H9 (cell line): ENCODE measurements at regions not wholly inside any gene's neighbourhood (a gene's known extent, or its start where the extent isn't known, plus 50 kb on each side); places are given as distances from the start of the nearest gene placed in this dataset.

Experiments used
- DNase-seq: peaks from one replicate; pipeline ENCODE4 v3.0.0-alpha.2; 2017
- H2AFZ ChIP-seq: one replicate; pipeline ENCODE4 v1.6.1; 2013; ENCODE audit warnings: mild to moderate bottlenecking, low read length, control low read depth, moderate library complexity
- H2AK5ac ChIP-seq: 2 replicates; pipeline ENCODE4 v1.6.1; 2013; ENCODE audit warnings: low read length, control low read depth, mixed read lengths; ENCODE audit not compliant: insufficient read length
- H2BK120ac ChIP-seq: one replicate; pipeline ENCODE4 v1.6.1; 2013; ENCODE audit warnings: low read depth, mild to moderate bottlenecking, low read length, control low read depth, inconsistent platforms; ENCODE audit not compliant: poor library complexity, severe bottlenecking
- H2BK12ac ChIP-seq: 2 replicates; pipeline ENCODE4 v1.6.1; 2013; ENCODE audit warnings: low read length, control low read depth, mixed read lengths, low read depth; ENCODE audit not compliant: insufficient read length
- H2BK15ac ChIP-seq: 2 replicates; pipeline ENCODE4 v1.6.1; 2013; ENCODE audit warnings: low read depth, low read length, control low read depth
- H2BK20ac ChIP-seq: one replicate; pipeline ENCODE4 v1.6.1; 2013; ENCODE audit warnings: low read depth, mild to moderate bottlenecking, low read length, control low read depth, inconsistent platforms; ENCODE audit not compliant: poor library complexity, severe bottlenecking
- H2BK5ac ChIP-seq: 2 replicates; pipeline ENCODE4 v1.6.1; 2013; ENCODE audit warnings: low read length, control low read depth, mixed read lengths; ENCODE audit not compliant: insufficient read length
- H3K14ac ChIP-seq: 2 replicates; pipeline ENCODE4 v1.6.1; 2013; ENCODE audit warnings: low read length, control low read depth; ENCODE audit not compliant: insufficient read depth
- H3K18ac ChIP-seq: 2 replicates; pipeline ENCODE4 v1.6.1; 2013; ENCODE audit warnings: low read depth, mild to moderate bottlenecking, mixed read lengths, low read length, control low read depth; ENCODE audit not compliant: insufficient read length
- H3K23ac ChIP-seq: 2 replicates; pipeline ENCODE4 v1.6.1; 2013; ENCODE audit warnings: low read length, control low read depth, mixed read lengths, low read depth; ENCODE audit not compliant: insufficient read length
- H3K23me2 ChIP-seq: 2 replicates; pipeline ENCODE4 v1.6.1; 2013; ENCODE audit warnings: low read depth, mild to moderate bottlenecking, mixed read lengths, low read length, control low read depth; ENCODE audit not compliant: insufficient read length, poor library complexity, severe bottlenecking
- H3K27ac ChIP-seq: 2 replicates; pipeline ENCODE4 v1.5.1; 2013; ENCODE audit warnings: low read length, control low read depth, mixed read lengths, low read depth; ENCODE audit not compliant: insufficient read length
- H3K27me3 ChIP-seq: 2 replicates; pipeline ENCODE4 v1.6.1; 2013; ENCODE audit warnings: low read length, control low read depth, inconsistent platforms; ENCODE audit not compliant: insufficient read depth
- H3K4ac ChIP-seq: 2 replicates; pipeline ENCODE4 v1.6.1; 2013; ENCODE audit warnings: low read depth, mild to moderate bottlenecking, control low read depth, inconsistent platforms, low read length, moderate library complexity
- H3K4me1 ChIP-seq: 2 replicates; pipeline ENCODE4 v1.6.1; 2013; ENCODE audit warnings: low read length, control low read depth, inconsistent platforms; ENCODE audit not compliant: insufficient read depth
- H3K4me2 ChIP-seq: 2 replicates; pipeline ENCODE4 v1.6.1; 2013; ENCODE audit warnings: low read length, control low read depth, mixed read lengths; ENCODE audit not compliant: insufficient read length, insufficient read depth
- H3K56ac ChIP-seq: 2 replicates; pipeline ENCODE4 v1.6.1; 2013; ENCODE audit warnings: low read depth, mild to moderate bottlenecking, mixed read lengths, low read length, control low read depth; ENCODE audit not compliant: insufficient read length
- H3K79me1 ChIP-seq: 2 replicates; pipeline ENCODE4 v1.6.1; 2013; ENCODE audit warnings: low read depth, mild to moderate bottlenecking, moderate library complexity, low read length, control low read depth, inconsistent platforms; ENCODE audit not compliant: insufficient read depth, poor library complexity, severe bottlenecking
- H3K79me2 ChIP-seq: 2 replicates; pipeline ENCODE4 v1.6.1; 2013; ENCODE audit warnings: low read length, control low read depth, inconsistent platforms; ENCODE audit not compliant: insufficient read depth
- H3K9ac ChIP-seq: 2 replicates; pipeline ENCODE4 v1.6.1; 2013; ENCODE audit warnings: low read length, control low read depth, mixed read lengths; ENCODE audit not compliant: insufficient read length; ENCODE audit errors: extremely low read depth
- H3K9me3 ChIP-seq: one replicate; pipeline ENCODE4 v1.6.1; 2013; ENCODE audit warnings: low read depth, low read length, inconsistent platforms; ENCODE audit not compliant: control insufficient read depth
- H3T11ph ChIP-seq: one replicate; pipeline ENCODE4 v1.6.1; 2013; ENCODE audit warnings: mild to moderate bottlenecking, low read length, control low read depth, inconsistent platforms
- H4K20me1 ChIP-seq: one replicate; pipeline ENCODE4 v1.6.1; 2013; ENCODE audit not compliant: control insufficient read depth, insufficient read length, insufficient read depth
- H4K5ac ChIP-seq: 2 replicates; pipeline ENCODE4 v1.6.1; 2013; ENCODE audit warnings: low read depth, mild to moderate bottlenecking, mixed read lengths, low read length, control low read depth; ENCODE audit not compliant: insufficient read length
- H4K8ac ChIP-seq: replicated peaks from 2 replicates; pipeline ENCODE4 v1.6.1; 2013; ENCODE audit warnings: low read length, control low read depth, mixed read lengths, low read depth; ENCODE audit not compliant: insufficient read length
- H4K91ac ChIP-seq: 2 replicates; pipeline ENCODE4 v1.6.1; 2013; ENCODE audit warnings: low read depth, mild to moderate bottlenecking, moderate library complexity, mixed read lengths, low read length, control low read depth; ENCODE audit not compliant: insufficient read length
- H3K27ac Mint-ChIP-seq, 3 experiments: 2 replicates in 2 of 3; 3 replicates in 1 of 3; pipeline ENCODE4 v1.8.0; 2020 to 2021; ENCODE audit warnings: mixed read lengths in 3 of 3, mild to moderate bottlenecking in 1 of 3, moderate library complexity in 1 of 3
- H3K27me3 Mint-ChIP-seq: 2 replicates; pipeline ENCODE4 v1.8.0; 2021; ENCODE audit warnings: low read depth, mild to moderate bottlenecking, moderate library complexity, mixed read lengths
- H3K36me3 Mint-ChIP-seq, 3 experiments: 2 replicates in 2 of 3; 3 replicates in 1 of 3; pipeline ENCODE4 v1.8.0; 2020 to 2021; ENCODE audit warnings: low read depth in 3 of 3, mixed read lengths in 3 of 3; ENCODE audit not compliant: insufficient read depth in 1 of 3
- H3K4me1 Mint-ChIP-seq, 2 experiments: 2 replicates each; pipeline ENCODE4 v1.8.0; 2020; ENCODE audit warnings: mixed read lengths in 2 of 2
- H3K4me3 Mint-ChIP-seq, 2 experiments: 2 replicates in 1 of 2; 3 replicates in 1 of 2; pipeline ENCODE4 v1.8.0; 2020 to 2021; ENCODE audit warnings: mild to moderate bottlenecking in 2 of 2, mixed read lengths in 2 of 2, moderate library complexity in 1 of 2
- H3K9me3 Mint-ChIP-seq, 2 experiments: 2 replicates in 1 of 2; 3 replicates in 1 of 2; pipeline ENCODE4 v1.8.0; 2020; ENCODE audit warnings: mild to moderate bottlenecking in 2 of 2, mixed read lengths in 2 of 2, moderate library complexity in 1 of 2
- CTCF ChIP-seq: fragments of 200-600 bp; sonication (generic); conservative IDR thresholded peaks from 3 replicates; pipeline ENCODE4 v1.8.0; 2021; ENCODE audit warnings: antibody characterized with exemption, mild to moderate bottlenecking
- WGBS: extraction: QIAGEN DNeasy Blood & Tissue Kit; methylation state at CpG from one replicate; pipeline ENCODE4 v1.1.7; 2013; ENCODE audit warnings: missing lambda C conversion rate, low lambda C conversion rate, mixed read lengths; ENCODE audit not compliant: insufficient read length; ENCODE audit errors: extremely low coverage; 5-methylcytosine and 5-hydroxymethylcytosine counted together

- no peak overlapping the region for H2BK15ac ChIP-seq
- H3K23me2 ChIP-seq, result no peaks in the 10 kb centered on the region
- H4K5ac ChIP-seq, result no peak overlapping the region
- H3K9me3 ChIP-seq, result no peaks in the 10 kb centered on the region
- H4K8ac ChIP-seq, result no peak overlapping the region
- H3T11ph ChIP-seq, result no peak overlapping the region
- H2AK5ac ChIP-seq, result no peak overlapping the region
- no peak overlapping the region for H2BK5ac ChIP-seq
- H3K4me2 ChIP-seq, result no peak overlapping the region
- Mint-ChIP-seq H3K4me3 (no peak overlapping the region), H3K4me1 (peaks cover 7 to 9% of the 10 kb centered on the region in 2 experiments), H3K9me3 (peaks cover 3 to 7% of the 10 kb centered on the region in 2 experiments; a peak in 4 of 5 replicates), H3K27ac (no peak overlapping the region), H3K36me3 (peaks cover 0 to 6% (median 4%) of the 10 kb centered on the region in 3 experiments; a peak in 2 of 7 replicates), H3K27me3 (no peaks in the 10 kb centered on the region)
- no peaks in the 10 kb centered on the region for H3K4me1 ChIP-seq
- H3K56ac ChIP-seq, result no peak overlapping the region
- TF ChIP-seq CTCF, result no peak
- H4K91ac ChIP-seq, result no peak overlapping the region
- no peaks in the 10 kb centered on the region for H4K20me1 ChIP-seq
- H3K27ac ChIP-seq, result no peak overlapping the region
- no peak overlapping the region for H3K18ac ChIP-seq
- H3K9ac ChIP-seq, result no peak overlapping the region
- no peaks in the 10 kb centered on the region for H3K27me3 ChIP-seq
- no peak overlapping the region for H2BK12ac ChIP-seq
- no peaks in the 10 kb centered on the region for H3K79me1 ChIP-seq
- no peaks in the 10 kb centered on the region for H3K79me2 ChIP-seq
- no peak for DNase-seq
- H3K4ac ChIP-seq, result no peak overlapping the region
- H2BK20ac ChIP-seq, result no peak overlapping the region
- H3K23ac ChIP-seq, result no peak overlapping the region
- no peak overlapping the region for H2AFZ ChIP-seq
- no CpG with 5 or more reads among the region's 4 CpGs for WGBS
- H3K14ac ChIP-seq, result no peak overlapping the region
- no peak overlapping the region for H2BK120ac ChIP-seq
These were observed 145.6 kb downstream of the EVA1A start for GRCh38 chr2:75415111-75415626.
